ENCODE measurements at regions not wholly inside any gene's neighbourhood (a gene's known extent, or its start where the extent isn't known, plus 50 kb on each side); places are given as distances from the start of the nearest gene placed in this dataset.

GRCh38 chr9:16133556-16134227, 580.8 kb downstream of the CCDC171 start:
- DNase-seq, result peak; percentile 51
- 0 out of 2 replicates have a peak overlapping the region, but pooled peaks have one; percentile 4 for H2AFZ ChIP-seq (ENCODE audit: low read depth)
- H3K4me1 ChIP-seq (ENCODE audit: control insufficient read depth in 1 of 2, insufficient read depth in 2 of 2, low read depth in 1 of 2, low read length in 1 of 2), result peaks cover 0 to 12% of the 10 kb centered on the region in 2 experiments; a peak in 1 of 4 replicates
- H3K9me3 ChIP-seq, result no peaks in the 10 kb centered on the region
- H3K36me3 ChIP-seq (replicated peaks in 1 of 2; ENCODE audit: control insufficient read depth in 1 of 2, insufficient read depth in 2 of 2, low read length in 1 of 2), result no peaks in the 10 kb centered on the region
- H3K9ac ChIP-seq, result no peak overlapping the region
- 72% methylated on average over 17 of the region's 19 CpGs for WGBS (ENCODE audit: low lambda C conversion rate)
- ChIA-PET POLR2A (no interaction called here), CTCF (interaction anchor here (0.7 to 1.9 kb wide), 9 partner anchors 9 to 296 kb away, joined by 3 to 10 read pairs (median 3); no protein-coding TSS in a partner anchor)
- H3K4me3 ChIP-seq (ENCODE audit: low read depth in 2 of 2, low read length in 1 of 2), result peak overlapping the region in 1 of 2 experiments; percentile 39; a peak in 1 of 4 replicates
- H3F3A ChIP-seq (replicated peaks; ENCODE audit: insufficient read depth), result no peaks in the 10 kb centered on the region
- H3K27ac ChIP-seq (ENCODE audit: low read depth in 2 of 2, low read length in 1 of 2), result no peak overlapping the region
- H3K4me2 ChIP-seq, result no peak overlapping the region
- TF ChIP-seq TEAD4 (IDR thresholded peaks at IDR 0.05; ENCODE audit: borderline replicate concordance, insufficient read depth), result no peak
- TF ChIP-seq MAX (IDR thresholded peaks at IDR 0.05; ENCODE audit: low read depth), result no peak
- peak; percentile 43 for TF ChIP-seq SMC3 (IDR thresholded peaks at IDR 0.05; ENCODE audit: low read depth, low read length)
- no peak for TF ChIP-seq RXRA (IDR thresholded peaks at IDR 0.05; ENCODE audit: borderline replicate concordance, low read depth)
- TF ChIP-seq GATA2 (CRISPR knock-in tag; IDR thresholded peaks at IDR 0.05), result no peak
- peak; percentile 69 for TF ChIP-seq CTCF (IDR thresholded peaks at IDR 0.05)
- TF ChIP-seq MXI1 (IDR thresholded peaks at IDR 0.05; ENCODE audit: low read depth, low read length), result no peak
- no peak for TF ChIP-seq SIN3A (IDR thresholded peaks at IDR 0.05; ENCODE audit: borderline replicate concordance, low read depth, low read length)
- TF ChIP-seq RFX5 (IDR thresholded peaks at IDR 0.05; ENCODE audit: low read length), result no peak
- TF ChIP-seq USF1 (IDR thresholded peaks at IDR 0.05; ENCODE audit: borderline replicate concordance, low read depth), result no peak
- TF ChIP-seq RAD21 (IDR thresholded peaks at IDR 0.05; ENCODE audit: low read length), result peak; percentile 56
- TF ChIP-seq JUND (IDR thresholded peaks at IDR 0.05), result no peak
- no peak for TF ChIP-seq CHD2 (IDR thresholded peaks at IDR 0.05; ENCODE audit: low read length, partially characterized antibody)
- H3K9me2 ChIP-seq, result no peaks in the 10 kb centered on the region
- H4K20me1 ChIP-seq (ENCODE audit: insufficient read depth), result no peaks in the 10 kb centered on the region
- H3K27me3 ChIP-seq (ENCODE audit: insufficient read depth), result no peaks in the 10 kb centered on the region
- H3K79me2 ChIP-seq (ENCODE audit: insufficient read depth), result no peaks in the 10 kb centered on the region

- no peaks in the 10 kb centered on the region for H3K9me3 ChIP-seq
- H3K79me2 ChIP-seq (ENCODE audit: insufficient read depth), result no peaks in the 10 kb centered on the region
- WGBS (ENCODE audit: low lambda C conversion rate), result 89% methylated on average over 4 of the region's 4 CpGs
- 0 out of 2 replicates have a peak overlapping the region, but pooled peaks have one; percentile 4 for H2AFZ ChIP-seq (ENCODE audit: low read depth)
- POLR2A ChIA-PET, result no interaction called here
- CTCF ChIA-PET, result interaction anchor here (0.9 to 1.9 kb wide), 5 partner anchors 10 to 297 kb away, joined by 3 to 10 read pairs (median 4); no protein-coding TSS in a partner anchor
- no peak for DNase-seq
- no peak overlapping the region for H3K4me3 ChIP-seq (ENCODE audit: low read depth in 2 of 2, low read length in 1 of 2)
- no peaks in the 10 kb centered on the region for H4K20me1 ChIP-seq (ENCODE audit: insufficient read depth)
- H3K4me1 ChIP-seq (ENCODE audit: control insufficient read depth in 1 of 2, insufficient read depth in 2 of 2, low read depth in 1 of 2, low read length in 1 of 2), result peaks cover 0 to 19% of the 10 kb centered on the region in 2 experiments; a peak in 2 of 4 replicates
- no peaks in the 10 kb centered on the region for H3K27me3 ChIP-seq (ENCODE audit: insufficient read depth)
- H3K4me2 ChIP-seq, result no peak overlapping the region
- H3K9me2 ChIP-seq, result no peaks in the 10 kb centered on the region
- no peak overlapping the region for H3K27ac ChIP-seq (ENCODE audit: low read depth in 2 of 2, low read length in 1 of 2)
- H3F3A ChIP-seq (replicated peaks; ENCODE audit: insufficient read depth), result peaks cover 4% of the 10 kb centered on the region
- H3K9ac ChIP-seq, result no peak overlapping the region
- no peaks in the 10 kb centered on the region for H3K36me3 ChIP-seq (replicated peaks in 1 of 2; ENCODE audit: control insufficient read depth in 1 of 2, insufficient read depth in 2 of 2, low read length in 1 of 2)
- TF ChIP-seq RXRA (IDR thresholded peaks at IDR 0.05; ENCODE audit: borderline replicate concordance, low read depth), result no peak
- no peak for TF ChIP-seq PBX3 (IDR thresholded peaks at IDR 0.05)
- no peak for TF ChIP-seq IRF3 (IDR thresholded peaks at IDR 0.05; ENCODE audit: low read depth, low read length)
- TF ChIP-seq REST (IDR thresholded peaks at IDR 0.05; ENCODE audit: low read depth, low read length), result no peak
- TF ChIP-seq MXI1 (IDR thresholded peaks at IDR 0.05; ENCODE audit: low read depth, low read length), result no peak
- TF ChIP-seq NFIC (IDR thresholded peaks at IDR 0.05; ENCODE audit: borderline replicate concordance), result no peak
These were observed 581.5 kb downstream of the CCDC171 start for GRCh38 chr9:16134351-16134750.

Measured in SK-N-SH (cell line).